Thoracic aorta (tissue), 2 donors: ENCODE measurements at regions not wholly inside any gene's neighbourhood (a gene's known extent, or its start where the extent isn't known, plus 50 kb on each side); places are given as distances from the start of the nearest gene placed in this dataset.

ENCODE experiments used
- ATAC-seq: fragments of 150-250 bp; one replicate; pipeline ENCODE4 v1.8.0; 2017; ENCODE audit warnings: low read depth; ENCODE audit not compliant: insufficient number of reproducible peaks, low FRiP score
- DNase-seq: peaks from one replicate; pipeline ENCODE4 v3.0.0-alpha.2; 2020; ENCODE audit warnings: low spot score
- H3K27ac ChIP-seq, 2 donors: fragments of 200-600 bp; sonication (generic); 1 replicate in 1 of 2; 2 replicates in 1 of 2; pipeline ENCODE4 v1.5.1; 2016; ENCODE audit warnings: mild to moderate bottlenecking in 2 of 2, moderate library complexity in 2 of 2
- H3K27me3 ChIP-seq: fragments of 200-600 bp; sonication (generic); replicated peaks from 2 replicates; pipeline ENCODE4 v1.6.0; 2016; ENCODE audit warnings: mild to moderate bottlenecking; ENCODE audit not compliant: insufficient read depth
- H3K36me3 ChIP-seq: fragments of 200-600 bp; sonication (generic); one replicate; pipeline ENCODE4 v1.5.1; 2016
- H3K4me1 ChIP-seq, 2 donors: fragments of 200-600 bp; sonication (generic); 1 replicate in 1 of 2; 2 replicates in 1 of 2; pipeline versions ENCODE4 v1.5.1 to v1.6.0; 2016; ENCODE audit warnings: low read depth in 2 of 2, mild to moderate bottlenecking in 1 of 2; ENCODE audit not compliant: control insufficient read depth in 1 of 2
- H3K4me3 ChIP-seq: fragments of 200-600 bp; sonication (generic); 2 replicates; pipeline ENCODE4 v1.5.1; 2016; ENCODE audit warnings: mild to moderate bottlenecking
- H3K9me3 ChIP-seq: fragments of 200-600 bp; sonication (generic); 2 replicates; pipeline ENCODE4 v1.5.1; 2016
- TF ChIP-seq, protein P1 (sequence below): fragments of 200-600 bp; sonication (generic); IDR thresholded peaks from one replicate; pipeline ENCODE4 v1.5.1; 2019; ENCODE audit warnings: antibody characterized with exemption

DNA sequence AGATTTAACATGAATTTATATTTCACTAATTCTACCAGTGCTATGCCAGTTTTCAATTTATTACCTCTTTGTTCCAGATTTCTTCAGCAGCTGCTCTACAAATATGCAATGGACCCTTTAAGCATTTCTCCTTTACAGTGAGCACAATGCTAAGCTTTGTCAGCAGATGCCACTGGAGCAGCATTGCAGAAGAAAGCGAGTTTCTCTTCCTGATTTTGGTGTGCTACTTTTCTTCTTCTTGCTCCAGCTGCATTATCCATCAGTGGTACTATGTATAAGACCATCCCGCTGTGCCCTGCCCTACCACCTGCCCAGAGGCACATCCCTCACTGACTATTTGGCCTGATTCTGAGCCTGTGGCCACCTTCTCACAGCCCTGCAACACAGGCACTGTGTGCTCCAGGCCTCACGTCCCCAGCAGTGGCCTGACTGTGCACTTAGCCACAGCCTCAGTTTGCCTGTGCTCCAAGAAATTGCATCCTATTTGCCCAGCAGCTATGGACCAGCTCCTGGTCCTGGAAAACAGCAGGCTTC, 84.1 kb downstream of the TNFAIP3 start:
- ATAC-seq = no peak
- Histone ChIP-seq H3K4me3 (no peak overlapping the region), H3K36me3 (no peaks in the 10 kb centered on the region), H3K4me1 (no peaks in the 10 kb centered on the region), H3K9me3 (no peaks in the 10 kb centered on the region), H3K27ac (no peak overlapping the region), H3K27me3 (no peaks in the 10 kb centered on the region)
- TF ChIP-seq, protein P1, sequence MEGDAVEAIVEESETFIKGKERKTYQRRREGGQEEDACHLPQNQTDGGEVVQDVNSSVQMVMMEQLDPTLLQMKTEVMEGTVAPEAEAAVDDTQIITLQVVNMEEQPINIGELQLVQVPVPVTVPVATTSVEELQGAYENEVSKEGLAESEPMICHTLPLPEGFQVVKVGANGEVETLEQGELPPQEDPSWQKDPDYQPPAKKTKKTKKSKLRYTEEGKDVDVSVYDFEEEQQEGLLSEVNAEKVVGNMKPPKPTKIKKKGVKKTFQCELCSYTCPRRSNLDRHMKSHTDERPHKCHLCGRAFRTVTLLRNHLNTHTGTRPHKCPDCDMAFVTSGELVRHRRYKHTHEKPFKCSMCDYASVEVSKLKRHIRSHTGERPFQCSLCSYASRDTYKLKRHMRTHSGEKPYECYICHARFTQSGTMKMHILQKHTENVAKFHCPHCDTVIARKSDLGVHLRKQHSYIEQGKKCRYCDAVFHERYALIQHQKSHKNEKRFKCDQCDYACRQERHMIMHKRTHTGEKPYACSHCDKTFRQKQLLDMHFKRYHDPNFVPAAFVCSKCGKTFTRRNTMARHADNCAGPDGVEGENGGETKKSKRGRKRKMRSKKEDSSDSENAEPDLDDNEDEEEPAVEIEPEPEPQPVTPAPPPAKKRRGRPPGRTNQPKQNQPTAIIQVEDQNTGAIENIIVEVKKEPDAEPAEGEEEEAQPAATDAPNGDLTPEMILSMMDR = no peak
- no peak for DNase-seq

GRCh38 chr6:137952247-137952646, 85.2 kb downstream of the TNFAIP3 start:
- Histone ChIP-seq H3K9me3 (no peaks in the 10 kb centered on the region), H3K27me3 (no peaks in the 10 kb centered on the region), H3K27ac (no peak overlapping the region), H3K4me3 (no peak overlapping the region), H3K4me1 (peaks cover 0 to under 1% of the 10 kb centered on the region in 2 donors), H3K36me3 (no peaks in the 10 kb centered on the region)
- ATAC-seq (no peak), DNase-seq (no peak)
- TF ChIP-seq, protein P1 = no peak

GRCh38 chr6:137953761-137954160, 86.7 kb downstream of the TNFAIP3 start:
- no peak overlapping the region for H3K27ac ChIP-seq
- no peak overlapping the region for H3K4me3 ChIP-seq
- H3K9me3 ChIP-seq = no peaks in the 10 kb centered on the region
- H3K36me3 ChIP-seq = no peaks in the 10 kb centered on the region
- no peaks in the 10 kb centered on the region for H3K27me3 ChIP-seq
- ATAC-seq (no peak), DNase-seq (no peak)
- peaks cover 0 to 2% of the 10 kb centered on the region in 2 donors for H3K4me1 ChIP-seq
- TF ChIP-seq, protein P1 = no peak

- Histone ChIP-seq H3K4me1 (peaks cover 0 to 2% of the 10 kb centered on the region in 2 donors), H3K27me3 (no peaks in the 10 kb centered on the region), H3K27ac (no peak overlapping the region), H3K36me3 (no peaks in the 10 kb centered on the region), H3K4me3 (no peak overlapping the region), H3K9me3 (no peaks in the 10 kb centered on the region)
- ATAC-seq (no peak), DNase-seq (no peak)
- TF ChIP-seq, protein P1 = no peak
Measured at GRCh38 chr6:137954253-137954652, 87.2 kb downstream of the TNFAIP3 start.

GRCh38 chr6:137956098-137956488, 89.0 kb downstream of the TNFAIP3 start:
- Histone ChIP-seq H3K27ac (no peak overlapping the region), H3K9me3 (peaks cover 2% of the 10 kb centered on the region), H3K4me3 (no peak overlapping the region), H3K4me1 (peaks cover 0 to 2% of the 10 kb centered on the region in 2 donors), H3K36me3 (no peaks in the 10 kb centered on the region), H3K27me3 (no peaks in the 10 kb centered on the region)
- DNase-seq = no peak
- TF ChIP-seq, protein P1 = no peak
- ATAC-seq = no peak
